ENCODE measurements at regions not wholly inside any gene's neighbourhood (a gene's known extent, or its start where the extent isn't known, plus 50 kb on each side); places are given as distances from the start of the nearest gene placed in this dataset.

GRCh38 chr3:94693997-94694640, 631.3 kb downstream of the NSUN3 start:
- WGBS, 2 donors, result 51 to 72% methylated on average over 5 of the region's 5 CpGs
- Histone ChIP-seq H3K9me3 (no peaks in the 10 kb centered on the region), H3K4me3 (replicated peaks in 1 of 3) (no peak overlapping the region), H3K4me1 (no peaks in the 10 kb centered on the region), H3K27me3 (no peaks in the 10 kb centered on the region), H3K36me3 (no peaks in the 10 kb centered on the region), H3K27ac (no peak overlapping the region)
- no peak for DNase-seq
- intact Hi-C loops (cut with DNase I), result no loop called here
- TF ChIP-seq POLR2A (IDR thresholded peaks at IDR 0.05) (no peak), CTCF (IDR thresholded peaks at IDR 0.05) (no peak)

GRCh38 chr3:94694894-94695293, 632.0 kb downstream of the NSUN3 start:
- H3K4me3 ChIP-seq (replicated peaks in 1 of 3), result no peak overlapping the region
- 71 to 89% methylated on average over 2 of the region's 2 CpGs for WGBS, 2 donors
- H3K9me3 ChIP-seq, result no peaks in the 10 kb centered on the region
- H3K36me3 ChIP-seq, result no peaks in the 10 kb centered on the region
- no peak overlapping the region for H3K27ac ChIP-seq
- intact Hi-C loops (cut with DNase I), result no loop called here
- no peak for DNase-seq
- no peaks in the 10 kb centered on the region for H3K27me3 ChIP-seq
- no peaks in the 10 kb centered on the region for H3K4me1 ChIP-seq
- TF ChIP-seq POLR2A (IDR thresholded peaks at IDR 0.05) (no peak), CTCF (IDR thresholded peaks at IDR 0.05) (no peak)

GRCh38 chr3:94704467-94704866, 641.6 kb downstream of the NSUN3 start:
- no peak for DNase-seq
- intact Hi-C loops (cut with DNase I), result no loop called here
- Histone ChIP-seq H3K4me3 (replicated peaks in 1 of 3) (no peak overlapping the region), H3K27me3 (no peaks in the 10 kb centered on the region), H3K9me3 (no peaks in the 10 kb centered on the region), H3K36me3 (no peaks in the 10 kb centered on the region), H3K27ac (no peak overlapping the region), H3K4me1 (no peaks in the 10 kb centered on the region)
- TF ChIP-seq POLR2A (IDR thresholded peaks at IDR 0.05) (no peak), CTCF (IDR thresholded peaks at IDR 0.05) (no peak)
- 57 to 78% methylated on average over 3 of the region's 3 CpGs for WGBS, 2 donors

- H3K9me3 ChIP-seq, result no peaks in the 10 kb centered on the region
- no peaks in the 10 kb centered on the region for H3K36me3 ChIP-seq
- no peaks in the 10 kb centered on the region for H3K27me3 ChIP-seq
- intact Hi-C loops (cut with DNase I), result no loop called here
- TF ChIP-seq CTCF (IDR thresholded peaks at IDR 0.05) (no peak), POLR2A (IDR thresholded peaks at IDR 0.05) (no peak)
- WGBS, 2 donors, result 62 to 67% methylated on average over 1 of the region's 1 CpG
- H3K27ac ChIP-seq, result no peak overlapping the region
- no peak overlapping the region for H3K4me3 ChIP-seq (replicated peaks in 1 of 3)
- no peaks in the 10 kb centered on the region for H3K4me1 ChIP-seq
- no peak for DNase-seq
Measured at GRCh38 chr3:94709249-94709902, 646.5 kb downstream of the NSUN3 start.

- H3K4me3 ChIP-seq (replicated peaks in 1 of 3), result no peak overlapping the region
- no peaks in the 10 kb centered on the region for H3K36me3 ChIP-seq
- no peaks in the 10 kb centered on the region for H3K4me1 ChIP-seq
- intact Hi-C loops (cut with DNase I), result no loop called here
- H3K27ac ChIP-seq, result no peak overlapping the region
- H3K27me3 ChIP-seq, result no peaks in the 10 kb centered on the region
- TF ChIP-seq CTCF (IDR thresholded peaks at IDR 0.05), result no peak
- no peaks in the 10 kb centered on the region for H3K9me3 ChIP-seq
- DNase-seq, result no peak
Measured at GRCh38 chr3:94714194-94714593, 651.3 kb downstream of the NSUN3 start.
